DOHH2 (cell line): ENCODE measurements at regions not wholly inside any gene's neighbourhood (a gene's known extent, or its start where the extent isn't known, plus 50 kb on each side); places are given as distances from the start of the nearest gene placed in this dataset.

Experiments used
- CTCF ChIP-seq: fragments of 200-600 bp; sonication (generic); IDR thresholded peaks from one replicate; pipeline ENCODE4 v1.5.1; 2014; ENCODE audit warnings: antibody characterized with exemption, mild to moderate bottlenecking, low read depth, low read length; ENCODE audit not compliant: poor library complexity, severe bottlenecking
- EZH2phosphoT487 ChIP-seq: fragments of 200-600 bp; sonication (generic); IDR thresholded peaks from 2 replicates; pipeline ENCODE4 v1.6.1; 2017; ENCODE audit warnings: borderline replicate concordance, mild to moderate bottlenecking, antibody characterized with exemption, low read length, moderate library complexity, mixed read lengths

- TF ChIP-seq CTCF (no peak), EZH2phosphoT487 (no peak)
Observed at GRCh38 chr22:23370251-23370650, 189.9 kb downstream of the BCR start.
